HG03432 (cell line): ENCODE measurements at regions not wholly inside any gene's neighbourhood (a gene's known extent, or its start where the extent isn't known, plus 50 kb on each side); places are given as distances from the start of the nearest gene placed in this dataset.
"Not testable (repeated sequence)": the region's sequence is repeated elsewhere in the genome, so short reads cannot be mapped to it uniquely, and the experiment has no call there.

Source experiments
- ATAC-seq: cut with Tn5 transposase; IDR thresholded peaks from one replicate; pipeline ENCODE4 v1.9.1; 2021; ENCODE audit warnings: mild to moderate bottlenecking, moderate library complexity; ENCODE audit not compliant: unreplicated experiment

GRCh38 chr11:59008947-59009346 lies 69.7 kb downstream of the GLYATL1 start:
- no peak for ATAC-seq

GRCh38 chr11:59009661-59010060 lies 70.4 kb downstream of the GLYATL1 start:
- ATAC-seq = peak; percentile 64

DNA sequence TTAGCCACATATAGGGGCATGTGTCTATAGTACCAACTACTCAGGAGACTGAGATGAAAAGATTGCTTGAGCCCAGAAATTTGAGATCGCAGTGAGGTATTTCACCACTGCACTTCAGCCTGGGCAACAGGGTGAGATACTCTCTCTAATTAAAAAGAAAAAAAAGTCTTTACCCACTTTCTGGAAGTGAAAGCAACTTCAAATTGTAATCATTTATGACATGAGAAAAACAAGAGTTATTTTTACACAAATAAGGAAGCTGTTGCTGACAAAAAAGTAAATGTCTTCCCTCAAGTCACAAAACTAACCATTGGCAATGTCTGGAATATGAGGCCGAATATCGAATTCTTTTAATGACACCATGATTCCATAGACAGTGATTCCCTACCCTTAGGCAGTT lies 71.4 kb downstream of the GLYATL1 start:
- no peak for ATAC-seq

GRCh38 chr11:59011655-59012397 lies 72.5 kb downstream of the GLYATL1 start:
- ATAC-seq = no peak

- no peak for ATAC-seq
Observed at GRCh38 chr11:59012398-59013265, 73.3 kb downstream of the GLYATL1 start.

DNA sequence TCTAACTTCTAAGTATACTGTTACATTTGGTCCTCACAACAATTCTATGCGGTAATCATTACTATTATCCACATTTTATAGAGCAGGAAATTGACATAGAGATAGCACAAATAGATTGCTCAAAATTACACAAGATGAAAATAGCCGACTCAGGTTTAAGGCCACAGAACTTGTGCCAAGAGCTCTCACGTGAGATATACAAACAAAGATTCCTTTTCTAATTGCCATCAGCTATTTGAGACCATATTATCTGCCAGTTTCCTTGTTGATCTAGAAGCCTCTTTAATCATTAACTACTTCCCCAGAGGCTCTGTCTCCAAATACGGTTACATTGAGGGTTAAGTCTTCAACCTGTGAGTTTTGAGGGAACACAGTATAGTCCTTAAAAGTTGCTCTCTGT lies 61.0 kb upstream of the GLYATL1B start:
- ATAC-seq = no peak

- ATAC-seq = no peak
Observed at GRCh38 chr11:59028105-59028504, 58.0 kb upstream of the GLYATL1B start.

DNA sequence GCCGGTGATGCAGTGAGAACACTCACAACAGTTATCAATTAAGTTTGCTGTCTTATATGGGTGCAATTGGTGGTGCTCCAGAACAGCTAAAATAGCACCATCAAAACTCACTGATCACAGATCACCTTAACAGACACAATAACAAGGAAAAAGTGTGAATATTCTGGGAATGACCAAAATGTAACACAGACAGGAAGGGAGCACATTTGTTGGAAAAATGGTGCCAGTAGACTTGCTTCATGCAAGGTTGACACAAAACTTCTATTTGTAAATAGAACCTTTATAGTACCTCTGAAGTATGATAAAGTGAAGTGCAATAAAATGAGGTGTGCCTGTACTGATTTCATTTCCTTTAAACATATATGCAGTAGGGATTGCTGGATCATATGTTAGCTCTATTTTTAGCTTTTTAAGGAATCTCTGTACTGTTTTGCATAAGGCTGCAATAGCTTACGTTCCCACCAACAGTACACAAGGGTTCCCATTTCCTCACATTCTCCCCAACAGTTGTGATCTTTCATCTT lies 56.7 kb upstream of the GLYATL1B start:
- ATAC-seq = no peak

- ATAC-seq = no peak
Observed at GRCh38 chr11:59030037-59030436, 56.1 kb upstream of the GLYATL1B start.

DNA sequence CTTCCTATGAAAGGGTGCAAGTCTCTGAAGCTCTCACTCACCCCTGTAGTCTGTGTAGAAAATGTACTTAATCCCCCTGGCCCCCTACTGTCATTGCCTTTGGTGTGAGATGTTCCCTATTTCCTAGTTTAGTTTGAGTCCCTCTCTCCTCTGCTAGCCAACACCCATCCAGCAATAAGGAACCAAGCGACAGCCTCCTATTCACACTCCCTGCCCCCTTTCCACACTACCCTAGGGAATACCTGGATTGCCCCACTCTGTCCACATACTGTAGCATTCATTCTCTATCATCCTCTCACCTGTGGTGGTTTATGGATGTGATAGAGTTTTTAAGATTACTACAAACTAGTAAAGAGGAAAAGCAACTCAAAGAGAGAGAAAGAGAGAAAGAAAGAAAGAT lies 54.4 kb upstream of the GLYATL1B start:
- ATAC-seq = not testable (repeated sequence)
